Fibroblast of upper back skin (primary cell): ENCODE measurements at regions not wholly inside any gene's neighbourhood (a gene's known extent, or its start where the extent isn't known, plus 50 kb on each side); places are given as distances from the start of the nearest gene placed in this dataset.

Experiments used
- DNase-seq: peaks from one replicate; pipeline ENCODE4 v3.0.0-alpha.2; 2013

- DNase-seq = no peak
These were observed 53.5 kb upstream of the CHODL start for GRCh38 chr21:18191139-18191538.

GRCh38 chr21:18178509-18178908 lies 66.1 kb upstream of the CHODL start:
- no peak for DNase-seq

- DNase-seq = no peak
These were observed 70.3 kb upstream of the CHODL start for GRCh38 chr21:18174370-18174769.

- no peak for DNase-seq
These were observed 73.8 kb upstream of the CHODL start for GRCh38 chr21:18170829-18171228.

- DNase-seq = no peak
These were observed 74.4 kb upstream of the CHODL start for GRCh38 chr21:18170221-18170620.

GRCh38 chr21:18168108-18168507 lies 76.5 kb upstream of the CHODL start:
- DNase-seq = no peak

- DNase-seq = no peak
These were observed 79.7 kb upstream of the CHODL start for GRCh38 chr21:18164933-18165332.

- no peak for DNase-seq
These were observed 80.2 kb upstream of the CHODL start for GRCh38 chr21:18164483-18164882.

- no peak for DNase-seq
These were observed 80.7 kb upstream of the CHODL start for GRCh38 chr21:18163956-18164355.

GRCh38 chr21:18161841-18162240 lies 82.8 kb upstream of the CHODL start:
- DNase-seq = no peak

- no peak for DNase-seq
These were observed 87.2 kb upstream of the CHODL start for GRCh38 chr21:18157406-18157805.

- DNase-seq = peak; percentile 38
These were observed 89.0 kb upstream of the CHODL start for GRCh38 chr21:18155508-18156193.

GRCh38 chr21:18153063-18153462 lies 91.6 kb upstream of the CHODL start:
- peak; percentile 53 for DNase-seq

GRCh38 chr21:18152371-18152770 lies 92.3 kb upstream of the CHODL start:
- no peak for DNase-seq

- DNase-seq = no peak
These were observed 93.6 kb upstream of the CHODL start for GRCh38 chr21:18151046-18151445.

GRCh38 chr21:18148401-18148800 lies 96.2 kb upstream of the CHODL start:
- no peak for DNase-seq

- no peak for DNase-seq
These were observed 97.0 kb upstream of the CHODL start for GRCh38 chr21:18147678-18148077.

GRCh38 chr21:18146820-18147219 lies 97.8 kb upstream of the CHODL start:
- no peak for DNase-seq

GRCh38 chr21:18144339-18144738 lies 100.3 kb upstream of the CHODL start:
- no peak for DNase-seq

GRCh38 chr21:18142655-18143054 lies 102.0 kb upstream of the CHODL start:
- DNase-seq = no peak

- peak; percentile 16 for DNase-seq
These were observed 106.1 kb upstream of the CHODL start for GRCh38 chr21:18138507-18138906.

GRCh38 chr21:18129526-18129925 lies 115.1 kb upstream of the CHODL start:
- no peak for DNase-seq

GRCh38 chr21:18118566-18118965 lies 126.1 kb upstream of the CHODL start:
- DNase-seq = no peak

GRCh38 chr21:18117176-18117575 lies 127.5 kb upstream of the CHODL start:
- no peak for DNase-seq

GRCh38 chr21:18114810-18115209 lies 129.8 kb upstream of the CHODL start:
- DNase-seq = no peak
